Glutamatergic neuron (in vitro differentiated cells): ENCODE measurements at regions not wholly inside any gene's neighbourhood (a gene's known extent, or its start where the extent isn't known, plus 50 kb on each side); places are given as distances from the start of the nearest gene placed in this dataset.
"Not testable (repeated sequence)": the region's sequence is repeated elsewhere in the genome, so short reads cannot be mapped to it uniquely, and the experiment has no call there.

Experiments
- DNase-seq: peaks from one replicate; pipeline ENCODE4 v3.0.0; 2022
- H3K27ac Mint-ChIP-seq: one replicate; pipeline ENCODE4 v1.8.0; 2020; ENCODE audit warnings: mild to moderate bottlenecking, mixed read lengths, inconsistent platforms; ENCODE audit not compliant: unreplicated experiment
- H3K27me3 Mint-ChIP-seq: one replicate; pipeline ENCODE4 v1.8.0; 2020; ENCODE audit warnings: mild to moderate bottlenecking, moderate library complexity, mixed read lengths, inconsistent platforms; ENCODE audit not compliant: unreplicated experiment
- H3K36me3 Mint-ChIP-seq: one replicate; pipeline ENCODE4 v1.8.0; 2020; ENCODE audit warnings: mild to moderate bottlenecking, mixed read lengths, inconsistent platforms; ENCODE audit not compliant: unreplicated experiment
- H3K4me1 Mint-ChIP-seq: one replicate; pipeline ENCODE4 v1.8.0; 2020; ENCODE audit warnings: mild to moderate bottlenecking, low read depth, mixed read lengths, inconsistent platforms; ENCODE audit not compliant: unreplicated experiment
- H3K4me3 Mint-ChIP-seq: one replicate; pipeline ENCODE4 v1.8.0; 2020; ENCODE audit warnings: mild to moderate bottlenecking, mixed read lengths, inconsistent platforms; ENCODE audit not compliant: unreplicated experiment
- H3K9me3 Mint-ChIP-seq: one replicate; pipeline ENCODE4 v1.8.0; 2020; ENCODE audit warnings: mild to moderate bottlenecking, moderate library complexity, mixed read lengths, inconsistent platforms; ENCODE audit not compliant: unreplicated experiment
- TF ChIP-seq, protein P1 (sequence below): fragments of 200-600 bp; sonication (generic); IDR thresholded peaks from one replicate; pipeline ENCODE4 v1.5.0; 2021; ENCODE audit not compliant: partially characterized antibody, unreplicated experiment

DNA sequence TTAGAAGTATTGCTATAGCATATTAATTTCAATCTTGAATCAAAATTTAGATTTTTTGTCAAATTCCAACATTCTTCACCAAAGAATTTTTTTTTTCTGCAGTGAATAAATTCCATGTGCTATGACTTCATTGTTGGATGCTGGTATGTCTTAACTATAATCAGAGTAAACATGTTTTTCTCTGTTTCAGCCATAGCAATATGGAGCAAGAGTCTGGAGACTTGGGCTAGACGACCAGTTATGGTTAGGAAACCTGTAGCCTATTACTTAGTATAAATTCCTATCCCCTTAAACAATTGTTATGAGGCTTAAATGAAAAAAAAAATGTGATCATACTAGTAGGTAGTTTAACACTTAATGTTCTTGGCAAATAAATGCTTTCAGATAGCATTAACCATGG is 431.9 kb upstream of the FRG2C start:
- no peak for DNase-seq
- TF ChIP-seq, protein P1, sequence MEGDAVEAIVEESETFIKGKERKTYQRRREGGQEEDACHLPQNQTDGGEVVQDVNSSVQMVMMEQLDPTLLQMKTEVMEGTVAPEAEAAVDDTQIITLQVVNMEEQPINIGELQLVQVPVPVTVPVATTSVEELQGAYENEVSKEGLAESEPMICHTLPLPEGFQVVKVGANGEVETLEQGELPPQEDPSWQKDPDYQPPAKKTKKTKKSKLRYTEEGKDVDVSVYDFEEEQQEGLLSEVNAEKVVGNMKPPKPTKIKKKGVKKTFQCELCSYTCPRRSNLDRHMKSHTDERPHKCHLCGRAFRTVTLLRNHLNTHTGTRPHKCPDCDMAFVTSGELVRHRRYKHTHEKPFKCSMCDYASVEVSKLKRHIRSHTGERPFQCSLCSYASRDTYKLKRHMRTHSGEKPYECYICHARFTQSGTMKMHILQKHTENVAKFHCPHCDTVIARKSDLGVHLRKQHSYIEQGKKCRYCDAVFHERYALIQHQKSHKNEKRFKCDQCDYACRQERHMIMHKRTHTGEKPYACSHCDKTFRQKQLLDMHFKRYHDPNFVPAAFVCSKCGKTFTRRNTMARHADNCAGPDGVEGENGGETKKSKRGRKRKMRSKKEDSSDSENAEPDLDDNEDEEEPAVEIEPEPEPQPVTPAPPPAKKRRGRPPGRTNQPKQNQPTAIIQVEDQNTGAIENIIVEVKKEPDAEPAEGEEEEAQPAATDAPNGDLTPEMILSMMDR, result no peak
- H3K36me3 Mint-ChIP-seq, result no peaks in the 10 kb centered on the region
- H3K27me3 Mint-ChIP-seq, result peaks cover 3% of the 10 kb centered on the region
- H3K27ac Mint-ChIP-seq, result no peak overlapping the region
- H3K4me3 Mint-ChIP-seq, result no peak overlapping the region
- peaks cover 4% of the 10 kb centered on the region for H3K9me3 Mint-ChIP-seq
- H3K4me1 Mint-ChIP-seq, result peaks cover 1% of the 10 kb centered on the region

DNA sequence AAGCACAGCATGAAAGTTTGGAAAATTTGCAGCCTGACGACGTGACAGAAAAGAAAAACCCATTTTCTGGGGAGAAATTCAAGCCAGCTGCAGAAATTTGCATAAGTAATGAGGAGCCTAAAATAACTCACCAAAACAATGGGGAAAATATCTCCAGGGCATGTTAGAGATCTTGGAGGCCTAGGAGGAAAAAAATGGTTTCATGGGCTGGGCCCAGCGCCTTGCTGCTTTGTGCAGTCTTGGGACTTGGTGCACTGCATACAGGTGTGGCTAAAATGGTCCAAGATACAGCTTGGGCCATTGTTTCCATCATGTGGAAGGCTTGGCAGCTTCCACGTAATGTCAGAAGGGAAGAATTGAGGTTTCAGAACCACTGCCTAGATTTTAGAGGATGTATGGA is 428.5 kb upstream of the FRG2C start:
- TF ChIP-seq, protein P1, result no peak
- Mint-ChIP-seq H3K4me3 (no peak overlapping the region), H3K9me3 (peaks cover 2% of the 10 kb centered on the region)

DNA sequence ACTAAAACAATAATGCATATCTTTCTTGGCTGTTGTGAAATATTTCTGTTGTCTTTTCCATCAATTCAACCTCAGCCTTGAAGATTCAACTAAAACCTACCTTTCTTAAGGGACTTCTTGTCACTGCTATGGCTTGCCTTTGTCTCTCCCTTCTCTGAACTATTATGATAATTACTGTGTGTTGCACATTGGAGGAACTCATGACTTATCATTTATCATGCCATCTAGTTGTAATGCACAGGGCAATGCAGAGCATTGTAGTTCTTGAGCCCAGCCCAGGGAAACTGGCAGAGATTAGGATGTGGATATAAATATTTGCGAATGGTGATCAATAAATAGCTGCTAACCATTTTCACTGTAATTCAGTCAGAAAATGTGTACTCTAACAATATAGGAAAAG is 427.1 kb upstream of the FRG2C start:
- Mint-ChIP-seq H3K4me3 (no peak overlapping the region), H3K36me3 (no peaks in the 10 kb centered on the region), H3K27me3 (peaks cover 1% of the 10 kb centered on the region), H3K9me3 (peaks cover 2% of the 10 kb centered on the region), H3K27ac (no peak overlapping the region), H3K4me1 (no peaks in the 10 kb centered on the region)
- no peak for DNase-seq
- TF ChIP-seq, protein P1, result no peak

More for the DNA sequence above, 428.5 kb upstream of the FRG2C start:
- no peak for DNase-seq
- Mint-ChIP-seq H3K27me3 (peaks cover 1% of the 10 kb centered on the region), H3K27ac (no peak overlapping the region), H3K4me1 (no peaks in the 10 kb centered on the region), H3K36me3 (no peaks in the 10 kb centered on the region)

DNA sequence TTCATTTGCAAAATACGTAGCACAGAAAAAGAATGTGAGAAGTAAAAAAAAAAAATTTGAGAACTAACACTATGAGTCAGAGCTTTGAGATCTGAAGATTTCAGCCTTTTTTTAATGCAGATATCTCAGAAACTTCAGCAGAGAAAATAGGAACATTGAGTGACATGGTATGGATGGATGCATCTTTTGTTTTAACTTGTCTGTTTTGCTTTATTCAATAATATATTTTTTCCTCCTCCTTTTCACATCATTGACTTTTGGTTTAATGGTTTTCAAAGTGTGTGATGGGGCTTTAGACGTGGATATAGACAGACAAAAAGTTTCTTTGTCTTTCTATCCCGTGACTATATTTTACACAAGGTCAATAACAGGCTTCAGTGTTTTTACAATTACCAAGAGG is 426.7 kb upstream of the FRG2C start:
- TF ChIP-seq, protein P1, result no peak
- H3K36me3 Mint-ChIP-seq, result no peaks in the 10 kb centered on the region
- peaks cover 1% of the 10 kb centered on the region for H3K27me3 Mint-ChIP-seq
- no peak for DNase-seq
- H3K4me3 Mint-ChIP-seq, result no peak overlapping the region
- peaks cover 2% of the 10 kb centered on the region for H3K9me3 Mint-ChIP-seq
- H3K4me1 Mint-ChIP-seq, result no peaks in the 10 kb centered on the region
- no peak overlapping the region for H3K27ac Mint-ChIP-seq

DNA sequence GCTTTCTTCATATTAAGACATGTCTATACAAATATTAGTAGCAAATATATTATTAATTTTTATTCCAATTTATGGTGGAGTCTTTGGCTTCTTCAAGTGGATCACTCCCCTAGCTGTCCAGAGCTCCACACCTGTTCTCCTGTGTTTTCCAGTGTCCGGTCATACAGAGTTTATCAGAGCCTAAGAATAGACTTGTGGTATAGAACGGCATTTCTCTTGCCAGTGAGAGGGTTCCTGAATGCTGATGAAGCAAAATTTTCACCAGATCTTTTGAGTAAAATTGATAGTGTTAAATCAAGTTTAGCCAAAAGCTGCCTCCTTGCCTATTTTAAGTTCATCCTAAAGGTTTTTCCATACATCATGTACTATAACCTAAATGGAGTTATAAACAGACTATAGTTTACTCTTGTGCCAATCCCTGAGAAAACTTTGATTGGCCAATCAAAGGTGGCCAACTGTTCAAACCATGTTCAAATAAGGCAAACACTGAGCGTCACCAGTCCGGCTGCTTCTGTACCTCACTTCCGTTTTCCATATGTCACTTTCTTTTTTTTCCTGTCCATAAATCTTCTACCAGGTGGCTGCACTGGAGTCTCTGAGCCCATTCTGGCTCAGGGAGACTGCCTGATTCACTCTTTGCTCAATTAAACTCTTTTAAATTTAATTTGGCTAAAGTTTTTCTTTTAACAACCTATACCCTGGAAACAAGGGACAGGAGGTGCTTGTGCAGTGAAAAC is 422.7 kb upstream of the FRG2C start:
- H3K27ac Mint-ChIP-seq, H3K4me1 Mint-ChIP-seq, H3K27me3 Mint-ChIP-seq, H3K36me3 Mint-ChIP-seq, DNase-seq, H3K9me3 Mint-ChIP-seq, H3K4me3 Mint-ChIP-seq: not testable (repeated sequence)
